Endothelial cell of umbilical vein (primary cell): ENCODE measurements at regions not wholly inside any gene's neighbourhood (a gene's known extent, or its start where the extent isn't known, plus 50 kb on each side); places are given as distances from the start of the nearest gene placed in this dataset.
"Not testable (repeated sequence)": the region's sequence is repeated elsewhere in the genome, so short reads cannot be mapped to it uniquely, and the experiment has no call there.

Source experiments
- BruUV-seq: library from RNA; stranded (reverse); fragments of 400-500 nt; replicated peaks from 2 replicates; lab custom pipeline; 2021; lab: Mats Ljungman, UMichigan
- CTCF ChIA-PET: fragments of 300-600, 350-600 bp; sonication (Branson Sonifier 250); formaldehyde crosslinking; loops from one replicate; lab custom pipeline; 2021; ENCODE audit warnings: antibody characterized with exemption, inconsistent platforms; lab: Charles Lee
- POLR2A ChIA-PET: fragments of 300-600, 350-600 bp; sonication (Branson Sonifier 250); formaldehyde crosslinking; loops from one replicate; lab custom pipeline; 2021; ENCODE audit warnings: antibody characterized with exemption, inconsistent platforms; lab: Charles Lee
- DNase-seq: peaks from one replicate; pipeline ENCODE4 v3.0.0-alpha.2; 2011; ENCODE audit warnings: low read depth, low spot score
- FAIRE-seq: peaks from 2 replicates; lab custom pipeline; 2011; peaks lifted over from hg19 to GRCh38; lab: Jason Lieb, UNC
- H2AFZ ChIP-seq: 2 replicates; pipeline ENCODE4 v1.6.0; 2012; ENCODE audit warnings: low read depth, low read length, control low read depth, inconsistent platforms
- H3K27ac ChIP-seq: 2 replicates; pipeline ENCODE4 v1.5.1; 2011; ENCODE audit warnings: low read depth, mild to moderate bottlenecking, control low read depth, low read length, moderate library complexity; ENCODE audit not compliant: insufficient read depth
- H3K27me3 ChIP-seq, 2 experiments: 2 replicates each; pipeline versions ENCODE4 v1.6.0 to v1.6.1; 2011; ENCODE audit warnings: low read length in 2 of 2, mixed read lengths in 1 of 2; ENCODE audit not compliant: control insufficient read depth in 2 of 2, insufficient read depth in 2 of 2
- H3K36me3 ChIP-seq, 2 experiments: 2 replicates in 1 of 2; 3 replicates in 1 of 2; pipeline ENCODE4 v1.5.1; 2011; ENCODE audit warnings: low read length in 2 of 2, mild to moderate bottlenecking in 1 of 2, moderate library complexity in 1 of 2; ENCODE audit not compliant: control insufficient read depth in 2 of 2, insufficient read depth in 2 of 2; ENCODE audit errors: extremely low read depth in 1 of 2
- H3K4me1 ChIP-seq: 3 replicates; pipeline ENCODE4 v1.5.1; 2011; ENCODE audit warnings: mild to moderate bottlenecking, low read length; ENCODE audit not compliant: control insufficient read depth, insufficient read depth; ENCODE audit errors: extremely low read depth
- H3K4me2 ChIP-seq: 2 replicates; pipeline ENCODE4 v1.6.1; 2011; ENCODE audit warnings: low read length, control low read depth, mixed read lengths; ENCODE audit not compliant: insufficient read depth
- H3K4me3 ChIP-seq, 3 experiments: fragments of 200-600 bp in 1 of 3; sonication (generic), shearing (Covaris generic) in 1 of 3; replicated peaks in 1 of 3; 2 replicates each; pipeline ENCODE4 v1.5.1; 2011 to 2016; ENCODE audit warnings: control low read depth in 3 of 3, low read length in 3 of 3, mild to moderate bottlenecking in 2 of 3, inconsistent platforms in 1 of 3, low read depth in 1 of 3, moderate library complexity in 1 of 3; ENCODE audit not compliant: insufficient read depth in 1 of 3
- H3K79me2 ChIP-seq: 2 replicates; pipeline ENCODE4 v1.6.0; 2012; ENCODE audit warnings: low read length, inconsistent platforms; ENCODE audit not compliant: control insufficient read depth, insufficient read depth
- H3K9ac ChIP-seq: replicated peaks from 2 replicates; pipeline ENCODE3; 2011; ENCODE audit warnings: low read length, control low read depth; ENCODE audit not compliant: insufficient read depth; ENCODE audit errors: extremely low read depth
- H3K9me1 ChIP-seq: replicated peaks from 3 replicates; pipeline ENCODE4 v1.6.0; 2011; ENCODE audit warnings: mild to moderate bottlenecking, low read length; ENCODE audit not compliant: control insufficient read depth, insufficient read depth; ENCODE audit errors: extremely low read depth
- H3K9me3 ChIP-seq: replicated peaks from 2 replicates; pipeline ENCODE4 v1.5.1; 2012; ENCODE audit warnings: low read length, inconsistent platforms; ENCODE audit not compliant: control insufficient read depth, insufficient read depth
- H4K20me1 ChIP-seq: replicated peaks from 2 replicates; pipeline ENCODE3; 2011; ENCODE audit warnings: mild to moderate bottlenecking, low read length; ENCODE audit not compliant: control insufficient read depth, insufficient read depth; ENCODE audit errors: extremely low read depth
- CTCF ChIP-seq, 2 donors: IDR thresholded peaks; 1 replicate in 1 of 2; 2 replicates in 1 of 2; pipeline ENCODE4 v1.5.1; 2011; ENCODE audit warnings: low read length in 2 of 2, mild to moderate bottlenecking in 2 of 2, moderate library complexity in 2 of 2, control low read depth in 1 of 2, inconsistent platforms in 1 of 2, low read depth in 1 of 2; ENCODE audit not compliant: insufficient read depth in 1 of 2; ENCODE audit errors: extremely low read depth in 1 of 2
- EZH2 ChIP-seq: IDR thresholded peaks from 2 replicates; pipeline ENCODE4 v1.6.1; 2012; ENCODE audit warnings: borderline replicate concordance, low read depth, mild to moderate bottlenecking, moderate library complexity, low read length, inconsistent platforms; ENCODE audit not compliant: severe bottlenecking
- FOS ChIP-seq: IDR thresholded peaks from 2 replicates; pipeline ENCODE4 v1.6.1; 2011; ENCODE audit warnings: mild to moderate bottlenecking, low read length, moderate library complexity, borderline replicate concordance; ENCODE audit not compliant: insufficient read depth
- GATA2 ChIP-seq: IDR thresholded peaks from 2 replicates; pipeline ENCODE4 v1.7.0; 2011; ENCODE audit warnings: low read depth, mild to moderate bottlenecking, moderate library complexity, mixed read lengths, low read length; ENCODE audit not compliant: insufficient read length, insufficient read depth
- JUN ChIP-seq: IDR thresholded peaks from 2 replicates; pipeline ENCODE4 v1.6.1; 2011; ENCODE audit warnings: borderline replicate concordance, low read depth; ENCODE audit not compliant: insufficient read length, insufficient read depth
- MAX ChIP-seq: IDR thresholded peaks from 2 replicates; pipeline ENCODE4 v1.6.1; 2011; ENCODE audit not compliant: insufficient read depth, insufficient read length
- MYC ChIP-seq: IDR thresholded peaks from one replicate; pipeline ENCODE4 v1.6.1; 2011; ENCODE audit warnings: mild to moderate bottlenecking, low read depth, low read length
- POLR2A ChIP-seq: IDR thresholded peaks from 2 replicates; pipeline ENCODE4 v1.6.1; 2012; ENCODE audit warnings: low read depth, mild to moderate bottlenecking, control low read depth, low read length
- POLR2AphosphoS5 ChIP-seq: IDR thresholded peaks from 2 replicates; pipeline ENCODE4 v1.6.1; 2012; ENCODE audit warnings: low read depth, mild to moderate bottlenecking, control low read depth, low read length, moderate library complexity; ENCODE audit not compliant: insufficient read depth
- dilution Hi-C: fragments of 300-500 bp; cut with MboI; formaldehyde crosslinking; loops from one replicate; pipeline ENCODE4 v1.15.0; 2019; ENCODE audit warnings: low sequenced_read_pairs; ENCODE audit not compliant: extremely low pct_ligation_motif_present
- intact Hi-C: fragments of 100-400 bp; cut with micrococcal nuclease; formaldehyde crosslinking; loops from one replicate; pipeline ENCODE4 v1.10.0; 2022

GRCh38 chr5:96560857-96561256, 101.3 kb upstream of the CAST start:
- POLR2A ChIA-PET, H3K27me3 ChIP-seq, BruUV-seq, H3K27ac ChIP-seq, H3K4me3 ChIP-seq, H3K79me2 ChIP-seq, H2AFZ ChIP-seq, H3K9me1 ChIP-seq, H3K4me2 ChIP-seq, H4K20me1 ChIP-seq, CTCF ChIA-PET, H3K36me3 ChIP-seq, H3K9ac ChIP-seq, intact Hi-C loops, DNase-seq, FAIRE-seq, dilution Hi-C loops, H3K9me3 ChIP-seq: not testable (repeated sequence)
- H3K4me1 ChIP-seq: peaks cover 36% of the 10 kb centered on the region

- peak overlapping the region; percentile 88 for H3K9ac ChIP-seq
- no peak overlapping the region for H3K4me3 ChIP-seq
- intact Hi-C loops: loop anchor here (1.0 kb wide), 6 partner anchors 10 to 154 kb away; no protein-coding TSS in a partner anchor
- dilution Hi-C loops: no loop called here
- H3K4me1 ChIP-seq: peaks cover 53% of the 10 kb centered on the region
- peak overlapping the region; percentile 86 for H3K27ac ChIP-seq
- no peaks in the 10 kb centered on the region for H3K9me1 ChIP-seq
- DNase-seq: peak; percentile 80
- FAIRE-seq: peak; percentile 46
- POLR2A ChIA-PET: interaction anchor here (1.2 to 1.4 kb wide), 2 partner anchors 10 to 24 kb away, joined by 3 to 5 read pairs; no protein-coding TSS in a partner anchor
- no TSS peak for BruUV-seq
- no peak overlapping the region for H2AFZ ChIP-seq
- no peaks in the 10 kb centered on the region for H3K79me2 ChIP-seq
- no peaks in the 10 kb centered on the region for H3K9me3 ChIP-seq
- no peaks in the 10 kb centered on the region for H3K27me3 ChIP-seq
- H3K4me2 ChIP-seq: peak overlapping the region; percentile 28
- TF ChIP-seq MYC (no peak), POLR2AphosphoS5 (peak; percentile 57), JUN (peak; percentile 93), CTCF (IDR thresholded peaks at IDR 0.05; ENCODE audit: extremely low read depth in 1 of 2, insufficient read depth in 1 of 2, low read depth in 1 of 2, low read length in 2 of 2) (no peak), GATA2 (peak; percentile 65), FOS (peak; percentile 80), EZH2 (no peak), MAX (no peak), POLR2A (peak; percentile 32)
- H4K20me1 ChIP-seq: no peaks in the 10 kb centered on the region
- CTCF ChIA-PET: interaction anchor here (0.6 to 2.4 kb wide), 7 partner anchors 10 to 218 kb away, joined by 3 to 9 read pairs (median 6); no protein-coding TSS in a partner anchor
- no peaks in the 10 kb centered on the region for H3K36me3 ChIP-seq
These were observed 99.6 kb upstream of the CAST start for GRCh38 chr5:96562614-96563013.
